Mammary epithelial cell (primary cell): ENCODE measurements at regions not wholly inside any gene's neighbourhood (a gene's known extent, or its start where the extent isn't known, plus 50 kb on each side); places are given as distances from the start of the nearest gene placed in this dataset.

ENCODE experiments used
- EZH2 ChIP-seq: IDR thresholded peaks from 2 replicates; pipeline ENCODE4 v1.6.1; 2012; ENCODE audit warnings: low read length, inconsistent platforms, borderline replicate concordance
- TF ChIP-seq, protein P1 (sequence below), 2 donors: IDR thresholded peaks in 1 of 2; conservative IDR thresholded peaks in 1 of 2; 2 replicates each; pipeline ENCODE4 v1.5.1; 2011 to 2012; ENCODE audit warnings: inconsistent platforms in 2 of 2, low read length in 2 of 2, mild to moderate bottlenecking in 2 of 2, control low read depth in 1 of 2, low read depth in 1 of 2; ENCODE audit not compliant: insufficient read depth in 1 of 2; ENCODE audit errors: extremely low read depth in 1 of 2

DNA sequence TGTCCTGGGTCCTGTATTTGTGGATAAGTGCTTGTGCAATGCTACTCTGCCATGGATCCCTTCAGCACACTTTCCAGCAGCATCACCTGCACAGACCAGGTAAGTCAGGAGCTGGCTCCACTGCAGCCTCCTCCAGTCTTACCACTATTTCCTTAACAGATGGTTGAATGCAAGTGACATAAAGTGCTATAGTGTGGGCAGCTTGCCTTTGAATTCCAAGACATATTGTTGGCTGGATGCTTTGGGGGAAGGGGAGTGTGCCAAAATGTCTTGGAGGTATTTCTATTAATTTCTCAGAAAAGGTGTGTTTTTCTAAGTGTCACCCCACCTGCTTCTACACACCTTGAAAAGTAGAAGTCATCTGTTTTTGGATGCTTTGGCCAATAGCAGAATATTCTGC, 352.2 kb upstream of the SUCLG2 start:
- TF ChIP-seq, protein P1, sequence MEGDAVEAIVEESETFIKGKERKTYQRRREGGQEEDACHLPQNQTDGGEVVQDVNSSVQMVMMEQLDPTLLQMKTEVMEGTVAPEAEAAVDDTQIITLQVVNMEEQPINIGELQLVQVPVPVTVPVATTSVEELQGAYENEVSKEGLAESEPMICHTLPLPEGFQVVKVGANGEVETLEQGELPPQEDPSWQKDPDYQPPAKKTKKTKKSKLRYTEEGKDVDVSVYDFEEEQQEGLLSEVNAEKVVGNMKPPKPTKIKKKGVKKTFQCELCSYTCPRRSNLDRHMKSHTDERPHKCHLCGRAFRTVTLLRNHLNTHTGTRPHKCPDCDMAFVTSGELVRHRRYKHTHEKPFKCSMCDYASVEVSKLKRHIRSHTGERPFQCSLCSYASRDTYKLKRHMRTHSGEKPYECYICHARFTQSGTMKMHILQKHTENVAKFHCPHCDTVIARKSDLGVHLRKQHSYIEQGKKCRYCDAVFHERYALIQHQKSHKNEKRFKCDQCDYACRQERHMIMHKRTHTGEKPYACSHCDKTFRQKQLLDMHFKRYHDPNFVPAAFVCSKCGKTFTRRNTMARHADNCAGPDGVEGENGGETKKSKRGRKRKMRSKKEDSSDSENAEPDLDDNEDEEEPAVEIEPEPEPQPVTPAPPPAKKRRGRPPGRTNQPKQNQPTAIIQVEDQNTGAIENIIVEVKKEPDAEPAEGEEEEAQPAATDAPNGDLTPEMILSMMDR (conservative IDR thresholded peaks at IDR 0.05 in 1 of 2, IDR thresholded peaks at IDR 0.05 in 1 of 2; ENCODE audit: extremely low read depth in 1 of 2, insufficient read depth in 1 of 2, low read depth in 1 of 2, low read length in 2 of 2), result no peak
- TF ChIP-seq EZH2, result no peak
